Panc1 (cell line): ENCODE measurements at regions not wholly inside any gene's neighbourhood (a gene's known extent, or its start where the extent isn't known, plus 50 kb on each side); places are given as distances from the start of the nearest gene placed in this dataset.
"Not testable (repeated sequence)": the region's sequence is repeated elsewhere in the genome, so short reads cannot be mapped to it uniquely, and the experiment has no call there.

Source experiments
- ATAC-seq: fragments of 200-7000 bp; cut with Tn5 transposase; 2 replicates; pipeline ENCODE4 v1.9.1; 2020; ENCODE audit warnings: mild to moderate bottlenecking, moderate library complexity
- BruUV-seq: library from RNA; stranded (reverse); fragments of 400-500 nt; replicated peaks from 2 replicates; lab custom pipeline; 2021; lab: Mats Ljungman, UMichigan
- CTCF ChIA-PET: fragments of 300-600 bp; sonication (Branson Sonifier 250); formaldehyde crosslinking; loops from one replicate; lab custom pipeline; 2022; ENCODE audit warnings: antibody characterized with exemption; lab: Charles Lee
- POLR2A ChIA-PET: fragments of 300-600 bp; sonication (Branson Sonifier 250); formaldehyde crosslinking; loops from one replicate; lab custom pipeline; 2022; ENCODE audit warnings: antibody characterized with exemption; lab: Charles Lee
- DNase-seq: peaks from one replicate; pipeline ENCODE4 v3.0.0-alpha.2; 2010; ENCODE audit warnings: low read depth, low spot score
- H3K27ac ChIP-seq: 2 replicates; pipeline ENCODE4 v1.5.1; 2011; ENCODE audit warnings: mild to moderate bottlenecking, low read length, inconsistent platforms
- H3K27me3 ChIP-seq: fragments of 200-500 bp; sonication (Bioruptor generic); 2 replicates; pipeline ENCODE4 v1.6.0; 2014; ENCODE audit warnings: low read length, inconsistent platforms; ENCODE audit not compliant: control insufficient read depth, insufficient read depth
- H3K36me3 ChIP-seq: fragments of 200-500 bp; sonication (Bioruptor generic); 2 replicates; pipeline ENCODE4 v1.5.1; 2014; ENCODE audit warnings: inconsistent platforms, mild to moderate bottlenecking, low read length, moderate library complexity; ENCODE audit not compliant: control insufficient read depth, insufficient read depth
- H3K4me1 ChIP-seq: 2 replicates; pipeline ENCODE4 v1.5.1; 2011; ENCODE audit warnings: inconsistent platforms, mild to moderate bottlenecking, low read length, moderate library complexity; ENCODE audit not compliant: control insufficient read depth, insufficient read depth
- H3K4me3 ChIP-seq, 2 experiments: 2 replicates each; pipeline ENCODE4 v1.5.1; 2011 to 2012; ENCODE audit warnings: low read depth in 2 of 2, low read length in 2 of 2, mild to moderate bottlenecking in 2 of 2, inconsistent platforms in 1 of 2, moderate library complexity in 1 of 2
- H3K9me3 ChIP-seq: fragments of 200-500 bp; sonication (Bioruptor generic); 2 replicates; pipeline ENCODE4 v1.5.1; 2014; ENCODE audit warnings: low read depth, mild to moderate bottlenecking, inconsistent platforms, low read length, moderate library complexity; ENCODE audit not compliant: control insufficient read depth, insufficient read depth
- in situ Hi-C: cut with HindIII; loops from 2 replicates; pipeline ENCODE4 v1.10.0; 2016; ENCODE audit warnings: low sequenced_read_pairs, low pct_unique_long_range_greater_than_20kb
- intact Hi-C: fragments of 100-400 bp; cut with micrococcal nuclease; formaldehyde crosslinking; loops from one replicate; pipeline ENCODE4 v1.10.0; 2022; ENCODE audit not compliant: unreplicated experiment

DNA sequence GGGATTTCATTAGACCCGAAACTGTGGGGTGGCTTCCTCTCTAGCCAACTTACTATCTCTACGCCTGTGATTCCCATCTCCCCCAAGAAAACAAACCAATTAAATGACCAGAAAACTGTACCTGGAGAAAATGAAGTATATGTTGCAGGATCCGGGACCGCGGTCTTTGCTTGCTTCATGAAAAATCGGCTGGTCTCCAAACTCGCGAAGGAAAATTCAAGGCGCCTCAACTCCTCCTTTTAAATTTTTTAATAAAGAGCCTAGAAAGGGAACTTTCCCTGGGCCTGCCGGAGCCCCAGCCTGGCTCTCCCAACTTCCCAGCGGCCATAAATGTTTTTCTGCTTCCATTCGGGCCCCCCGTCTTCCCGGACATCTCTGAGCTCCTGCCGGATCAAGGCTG is 110.8 kb upstream of the FOXD4L5 start:
- in situ Hi-C loops, H3K27ac ChIP-seq, BruUV-seq, H3K9me3 ChIP-seq, DNase-seq, H3K4me1 ChIP-seq, H3K4me3 ChIP-seq, CTCF ChIA-PET, H3K27me3 ChIP-seq, intact Hi-C loops, H3K36me3 ChIP-seq, POLR2A ChIA-PET, ATAC-seq: not testable (repeated sequence)

DNA sequence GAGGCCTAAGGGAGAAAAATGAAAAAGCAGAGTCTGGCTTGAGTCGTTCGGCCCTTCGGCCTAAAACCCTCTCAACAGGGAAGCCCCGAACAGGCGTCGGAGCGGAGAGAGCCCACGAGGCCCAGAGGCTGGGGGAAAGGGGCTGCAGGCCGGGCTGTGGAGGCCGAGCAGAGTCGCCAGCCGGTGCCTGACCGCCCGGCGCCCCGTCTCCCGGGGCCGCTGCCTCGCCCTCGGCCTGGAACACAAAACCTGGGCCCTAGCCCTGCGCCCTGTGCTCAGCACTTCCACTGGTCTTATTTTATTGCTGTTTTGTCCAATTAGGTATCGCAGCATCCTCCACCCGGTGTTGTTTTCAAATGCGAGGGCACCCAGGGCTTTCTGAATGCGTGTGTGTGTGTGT is 110.1 kb upstream of the FOXD4L5 start:
- H3K36me3 ChIP-seq, DNase-seq, H3K27ac ChIP-seq, H3K9me3 ChIP-seq, CTCF ChIA-PET, BruUV-seq, H3K27me3 ChIP-seq, intact Hi-C loops, H3K4me1 ChIP-seq, H3K4me3 ChIP-seq, ATAC-seq, POLR2A ChIA-PET, in situ Hi-C loops: not testable (repeated sequence)

DNA sequence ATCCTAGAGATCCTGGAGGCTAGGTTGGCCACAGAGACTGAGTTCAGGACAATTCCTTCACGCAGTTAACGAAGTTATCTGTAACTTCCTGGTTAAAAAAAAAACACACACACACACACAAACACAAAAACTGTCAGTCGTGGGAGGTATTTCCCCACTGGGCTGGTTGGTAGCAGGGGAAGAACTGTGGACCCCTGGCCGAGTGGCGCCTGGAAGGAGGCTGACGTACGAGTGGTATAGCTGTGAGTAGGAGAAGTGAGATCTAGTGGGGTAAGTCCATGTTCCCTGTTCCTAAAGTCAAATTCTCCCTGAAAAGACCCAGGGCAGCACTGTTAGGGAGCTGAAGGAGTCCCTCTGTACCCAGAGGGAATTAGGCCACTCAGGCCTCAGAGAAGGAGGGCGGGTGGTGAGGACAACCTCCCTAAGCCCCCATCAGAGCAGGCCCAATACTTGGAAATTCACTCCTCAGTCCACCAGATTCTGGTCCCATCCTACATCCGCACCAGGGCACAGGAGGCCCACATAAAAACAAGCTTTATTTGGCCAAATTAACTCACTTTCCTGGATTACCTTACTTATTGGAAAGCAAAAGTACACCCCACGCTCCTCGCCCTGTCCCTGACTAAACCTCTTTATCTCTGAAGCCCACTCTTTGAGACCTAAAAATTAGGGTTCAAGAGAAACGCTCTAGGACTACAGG is 108.3 kb upstream of the FOXD4L5 start:
- BruUV-seq, H3K36me3 ChIP-seq, in situ Hi-C loops, H3K9me3 ChIP-seq, POLR2A ChIA-PET, ATAC-seq, intact Hi-C loops, DNase-seq, H3K27ac ChIP-seq, H3K27me3 ChIP-seq, H3K4me1 ChIP-seq, CTCF ChIA-PET, H3K4me3 ChIP-seq: not testable (repeated sequence)

DNA sequence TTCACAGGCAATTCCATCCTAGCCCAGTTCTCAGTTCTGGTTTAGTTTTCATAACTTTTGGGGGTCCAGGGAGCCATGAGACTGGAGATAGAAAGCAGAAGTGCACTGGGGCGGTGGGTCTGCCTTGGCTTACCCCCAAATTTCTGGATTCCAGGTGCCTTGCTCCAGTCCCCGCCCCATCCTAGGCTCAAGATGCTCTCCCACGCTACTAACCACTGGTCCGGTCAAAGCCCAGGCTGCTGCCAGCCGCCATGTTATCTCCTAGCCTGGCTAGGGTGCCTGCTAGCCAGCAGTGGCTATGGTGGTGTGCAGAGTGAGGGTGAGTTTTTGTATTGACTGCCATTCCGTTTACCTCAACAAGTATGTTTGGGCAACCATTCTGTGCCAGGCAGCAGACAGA is 107.6 kb upstream of the FOXD4L5 start:
- in situ Hi-C loops, H3K4me3 ChIP-seq, BruUV-seq, ATAC-seq, H3K4me1 ChIP-seq, H3K36me3 ChIP-seq, H3K27me3 ChIP-seq, H3K9me3 ChIP-seq, DNase-seq, intact Hi-C loops, H3K27ac ChIP-seq, POLR2A ChIA-PET, CTCF ChIA-PET: not testable (repeated sequence)

DNA sequence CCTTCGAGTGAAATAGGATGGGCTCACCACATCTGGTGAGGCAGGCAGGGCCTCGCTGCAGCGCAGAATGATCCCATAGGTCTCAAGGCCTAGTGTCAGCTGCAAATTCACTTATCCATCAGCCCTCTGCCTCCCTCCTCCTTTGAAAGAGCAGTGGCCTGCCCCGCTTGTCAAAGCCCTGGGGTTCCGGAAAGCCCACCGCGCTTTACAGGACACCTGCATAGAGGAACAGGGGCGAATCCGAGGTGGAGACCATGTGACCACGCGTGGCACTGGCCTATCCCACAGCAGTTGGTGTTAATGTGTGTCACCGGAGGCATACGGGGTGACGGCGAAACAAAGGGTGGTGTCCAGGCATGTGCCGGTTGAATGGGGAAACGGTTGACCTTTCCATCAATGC is 104.7 kb upstream of the FOXD4L5 start:
- POLR2A ChIA-PET, intact Hi-C loops, DNase-seq: not testable (repeated sequence)

DNA sequence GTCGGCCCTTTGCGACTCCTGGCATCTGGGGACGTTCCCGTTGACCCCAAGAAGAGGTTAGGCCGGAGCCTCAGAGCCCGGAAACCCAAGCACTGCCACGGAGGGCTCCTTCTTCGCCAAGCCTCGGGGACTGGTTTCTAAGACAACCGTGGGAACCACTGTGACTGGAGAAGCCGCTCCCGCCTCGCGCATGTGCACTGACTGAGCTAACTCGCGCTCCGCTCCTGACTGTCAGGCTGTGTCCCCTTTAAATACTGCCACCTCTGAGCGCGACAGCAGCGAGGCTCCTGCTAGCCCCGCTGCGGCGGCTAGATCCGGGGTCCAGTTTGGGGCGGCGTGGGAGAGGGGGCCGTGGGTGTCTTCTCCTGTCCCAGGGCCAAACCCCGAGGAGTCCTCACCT is 104.2 kb upstream of the FOXD4L5 start:
- CTCF ChIA-PET, H3K9me3 ChIP-seq, DNase-seq, ATAC-seq, H3K36me3 ChIP-seq, H3K4me1 ChIP-seq, BruUV-seq, in situ Hi-C loops, intact Hi-C loops, POLR2A ChIA-PET, H3K27me3 ChIP-seq, H3K27ac ChIP-seq, H3K4me3 ChIP-seq: not testable (repeated sequence)

More for the DNA sequence above, 104.7 kb upstream of the FOXD4L5 start:
- CTCF ChIA-PET, H3K27me3 ChIP-seq, H3K4me3 ChIP-seq, H3K36me3 ChIP-seq, H3K4me1 ChIP-seq, ATAC-seq, H3K27ac ChIP-seq, in situ Hi-C loops, H3K9me3 ChIP-seq, BruUV-seq: not testable (repeated sequence)

DNA sequence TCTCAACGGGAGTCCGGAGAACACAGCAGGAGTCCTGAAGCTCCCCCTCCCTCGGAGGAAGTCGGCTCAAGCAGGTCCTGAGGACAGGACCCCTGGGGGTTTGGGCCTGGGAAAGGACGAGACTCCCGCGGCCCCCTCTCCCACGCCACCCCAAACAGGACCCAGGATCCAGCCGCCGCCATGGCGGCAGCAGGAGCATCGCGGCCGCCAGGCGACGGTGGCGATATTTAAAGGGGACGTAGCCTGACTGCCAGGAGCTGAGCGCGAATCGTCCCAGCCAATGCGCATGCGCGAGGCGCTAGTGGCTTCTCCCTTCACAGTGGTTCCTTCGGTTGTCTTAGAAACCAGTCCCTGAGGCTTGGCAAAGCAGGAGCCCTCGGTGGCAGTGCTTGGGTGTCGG is 101.7 kb upstream of the FOXD4L5 start:
- ATAC-seq (peak; percentile 92), DNase-seq (peak; percentile 17)
- peak overlapping the region; percentile 39 to 51 for H3K4me3 ChIP-seq
- intact Hi-C loops, CTCF ChIA-PET, H3K27me3 ChIP-seq, H3K27ac ChIP-seq, in situ Hi-C loops, H3K4me1 ChIP-seq, H3K9me3 ChIP-seq, H3K36me3 ChIP-seq, POLR2A ChIA-PET, BruUV-seq: not testable (repeated sequence)
